WERI-Rb-1 (cell line): ENCODE measurements at regions not wholly inside any gene's neighbourhood (a gene's known extent, or its start where the extent isn't known, plus 50 kb on each side); places are given as distances from the start of the nearest gene placed in this dataset.

Experiments used
- DNase-seq: peaks from one replicate; pipeline ENCODE4 v3.0.0-alpha.2; 2020
- H3K27ac ChIP-seq: fragments of 250-450 bp; sonication (Bioruptor Pico); 2 replicates; pipeline ENCODE4 v1.5.1; 2020; ENCODE audit warnings: mild to moderate bottlenecking, moderate library complexity
- H3K27me3 ChIP-seq: fragments of 250-450 bp; sonication (Bioruptor Pico); 2 replicates; pipeline ENCODE4 v1.5.1; 2021; ENCODE audit warnings: mild to moderate bottlenecking, low read depth, moderate library complexity; ENCODE audit not compliant: insufficient read depth, severe bottlenecking
- H3K36me3 ChIP-seq: fragments of 250-450 bp; sonication (Bioruptor Pico); 2 replicates; pipeline ENCODE4 v1.5.1; 2020; ENCODE audit warnings: mild to moderate bottlenecking, moderate library complexity
- H3K4me3 ChIP-seq: 2 replicates; pipeline ENCODE4 v1.5.1; 2011; ENCODE audit warnings: low read depth, mild to moderate bottlenecking, control low read depth, low read length
- H3K9me3 ChIP-seq: fragments of 250-450 bp; sonication (Bioruptor Pico); 2 replicates; pipeline ENCODE4 v1.5.1; 2021; ENCODE audit warnings: mild to moderate bottlenecking, moderate library complexity; ENCODE audit not compliant: severe bottlenecking
- CTCF ChIP-seq: IDR thresholded peaks from 2 replicates; pipeline ENCODE4 v1.5.1; 2011; ENCODE audit warnings: low read depth, mild to moderate bottlenecking, control low read depth, inconsistent platforms, low read length

- no peak for DNase-seq
- H3K9me3 ChIP-seq, result no peaks in the 10 kb centered on the region
- H3K36me3 ChIP-seq, result no peaks in the 10 kb centered on the region
- no peak for TF ChIP-seq CTCF
- no peak overlapping the region for H3K27ac ChIP-seq
- no peak overlapping the region for H3K4me3 ChIP-seq
- peaks cover 61% of the 10 kb centered on the region for H3K27me3 ChIP-seq
Observed at GRCh38 chr4:187780070-187780469, 215.5 kb upstream of the ZFP42 start.

GRCh38 chr4:187782286-187782824, 213.2 kb upstream of the ZFP42 start:
- Histone ChIP-seq H3K9me3 (no peaks in the 10 kb centered on the region), H3K27me3 (peaks cover 66% of the 10 kb centered on the region), H3K4me3 (no peak overlapping the region), H3K27ac (no peak overlapping the region), H3K36me3 (no peaks in the 10 kb centered on the region)
- DNase-seq, result no peak
- TF ChIP-seq CTCF, result no peak

GRCh38 chr4:187786190-187786589, 209.4 kb upstream of the ZFP42 start:
- no peak for TF ChIP-seq CTCF

GRCh38 chr4:187789078-187789477, 206.5 kb upstream of the ZFP42 start:
- Histone ChIP-seq H3K27ac (no peak overlapping the region), H3K9me3 (no peaks in the 10 kb centered on the region), H3K4me3 (no peak overlapping the region), H3K27me3 (peaks cover 44% of the 10 kb centered on the region), H3K36me3 (no peaks in the 10 kb centered on the region)
- no peak for DNase-seq
- no peak for TF ChIP-seq CTCF

More at GRCh38 chr4:187786190-187786589, 209.4 kb upstream of the ZFP42 start:
- DNase-seq, result no peak
- Histone ChIP-seq H3K27me3 (peaks cover 53% of the 10 kb centered on the region), H3K4me3 (no peak overlapping the region), H3K36me3 (no peaks in the 10 kb centered on the region), H3K9me3 (no peaks in the 10 kb centered on the region), H3K27ac (no peak overlapping the region)

- no peak for TF ChIP-seq CTCF
- Histone ChIP-seq H3K9me3 (peaks cover 2% of the 10 kb centered on the region), H3K36me3 (no peaks in the 10 kb centered on the region), H3K27me3 (peaks cover 44% of the 10 kb centered on the region), H3K27ac (no peak overlapping the region), H3K4me3 (no peak overlapping the region)
- no peak for DNase-seq
Observed at GRCh38 chr4:187795737-187796136, 199.8 kb upstream of the ZFP42 start.

GRCh38 chr4:187798385-187798784, 197.2 kb upstream of the ZFP42 start:
- Histone ChIP-seq H3K4me3 (no peak overlapping the region), H3K9me3 (peaks cover 2% of the 10 kb centered on the region), H3K27ac (no peak overlapping the region), H3K27me3 (peaks cover 48% of the 10 kb centered on the region), H3K36me3 (no peaks in the 10 kb centered on the region)
- TF ChIP-seq CTCF, result no peak
- no peak for DNase-seq
